ENCODE measurements at regions not wholly inside any gene's neighbourhood (a gene's known extent, or its start where the extent isn't known, plus 50 kb on each side); places are given as distances from the start of the nearest gene placed in this dataset.

GRCh38 chr18:77373730-77374445, 124.2 kb downstream of the GALR1 start:
- Histone ChIP-seq H3K27me3 (ENCODE audit: control insufficient read depth, insufficient read depth, low read length) (no peaks in the 10 kb centered on the region), H3K9me3 (ENCODE audit: control insufficient read depth, insufficient read depth, low read length) (no peaks in the 10 kb centered on the region), H3K27ac (ENCODE audit: low read length) (no peak overlapping the region), H3K36me3 (ENCODE audit: control insufficient read depth, insufficient read depth, low read length) (no peaks in the 10 kb centered on the region), H3K4me3 (ENCODE audit: low read length) (no peak overlapping the region), H3K4me1 (ENCODE audit: control insufficient read depth, insufficient read depth, low read length) (no peaks in the 10 kb centered on the region)
- no peak for DNase-seq (ENCODE audit: low read depth, low spot score)
- no CpG with 5 or more reads among the region's 9 CpGs for WGBS (ENCODE audit: insufficient coverage, insufficient read length)

GRCh38 chr18:77374446-77374805, 124.8 kb downstream of the GALR1 start:
- no peaks in the 10 kb centered on the region for H3K27me3 ChIP-seq (ENCODE audit: control insufficient read depth, insufficient read depth, low read length)
- whole genome bisulfite sequencing (ENCODE audit: insufficient coverage, insufficient read length): no CpG with 5 or more reads among the region's 10 CpGs
- H3K36me3 ChIP-seq (ENCODE audit: control insufficient read depth, insufficient read depth, low read length): no peaks in the 10 kb centered on the region
- H3K9me3 ChIP-seq (ENCODE audit: control insufficient read depth, insufficient read depth, low read length): no peaks in the 10 kb centered on the region
- DNase-seq (ENCODE audit: low read depth, low spot score): no peak
- no peaks in the 10 kb centered on the region for H3K4me1 ChIP-seq (ENCODE audit: control insufficient read depth, insufficient read depth, low read length)
- no peak overlapping the region for H3K4me3 ChIP-seq (ENCODE audit: low read length)
- no peak overlapping the region for H3K27ac ChIP-seq (ENCODE audit: low read length)

- DNase-seq (ENCODE audit: low read depth, low spot score): no peak
- WGBS (ENCODE audit: insufficient coverage, insufficient read length): 100% methylated on average over 1 of the region's 29 CpGs
- H3K36me3 ChIP-seq (ENCODE audit: control insufficient read depth, insufficient read depth, low read length): no peaks in the 10 kb centered on the region
Measured at GRCh38 chr18:77376043-77376732, 126.5 kb downstream of the GALR1 start.

GRCh38 chr18:77376733-77377094, 127.1 kb downstream of the GALR1 start:
- no peaks in the 10 kb centered on the region for H3K9me3 ChIP-seq (ENCODE audit: control insufficient read depth, insufficient read depth, low read length)
- DNase-seq (ENCODE audit: low read depth, low spot score): no peak
- no peaks in the 10 kb centered on the region for H3K4me1 ChIP-seq (ENCODE audit: control insufficient read depth, insufficient read depth, low read length)
- no peak overlapping the region for H3K27ac ChIP-seq (ENCODE audit: low read length)
- H3K27me3 ChIP-seq (ENCODE audit: control insufficient read depth, insufficient read depth, low read length): no peaks in the 10 kb centered on the region
- H3K4me3 ChIP-seq (ENCODE audit: low read length): no peak overlapping the region
- H3K36me3 ChIP-seq (ENCODE audit: control insufficient read depth, insufficient read depth, low read length): no peaks in the 10 kb centered on the region
- WGBS (ENCODE audit: insufficient coverage, insufficient read length): no CpG with 5 or more reads among the region's 8 CpGs

More at GRCh38 chr18:77376043-77376732, 126.5 kb downstream of the GALR1 start:
- no peaks in the 10 kb centered on the region for H3K27me3 ChIP-seq (ENCODE audit: control insufficient read depth, insufficient read depth, low read length)
- H3K4me3 ChIP-seq (ENCODE audit: low read length): no peak overlapping the region
- no peaks in the 10 kb centered on the region for H3K4me1 ChIP-seq (ENCODE audit: control insufficient read depth, insufficient read depth, low read length)
- no peak overlapping the region for H3K27ac ChIP-seq (ENCODE audit: low read length)
- no peaks in the 10 kb centered on the region for H3K9me3 ChIP-seq (ENCODE audit: control insufficient read depth, insufficient read depth, low read length)

GRCh38 chr18:77377813-77378212, 128.2 kb downstream of the GALR1 start:
- no peak overlapping the region for H3K4me3 ChIP-seq (ENCODE audit: low read length)
- H3K4me1 ChIP-seq (ENCODE audit: control insufficient read depth, insufficient read depth, low read length): no peaks in the 10 kb centered on the region
- no peak for DNase-seq (ENCODE audit: low read depth, low spot score)
- H3K9me3 ChIP-seq (ENCODE audit: control insufficient read depth, insufficient read depth, low read length): no peaks in the 10 kb centered on the region
- no peak overlapping the region for H3K27ac ChIP-seq (ENCODE audit: low read length)
- no peaks in the 10 kb centered on the region for H3K36me3 ChIP-seq (ENCODE audit: control insufficient read depth, insufficient read depth, low read length)
- no CpG with 5 or more reads among the region's 6 CpGs for WGBS (ENCODE audit: insufficient coverage, insufficient read length)
- no peaks in the 10 kb centered on the region for H3K27me3 ChIP-seq (ENCODE audit: control insufficient read depth, insufficient read depth, low read length)

- no peaks in the 10 kb centered on the region for H3K36me3 ChIP-seq (ENCODE audit: control insufficient read depth, insufficient read depth, low read length)
- no CpG with 5 or more reads among the region's 5 CpGs for WGBS (ENCODE audit: insufficient coverage, insufficient read length)
Measured at GRCh38 chr18:77379976-77380509, 130.4 kb downstream of the GALR1 start.

GRCh38 chr18:77380695-77381094, 131.0 kb downstream of the GALR1 start:
- no peaks in the 10 kb centered on the region for H3K4me1 ChIP-seq (ENCODE audit: control insufficient read depth, insufficient read depth, low read length)
- no peak overlapping the region for H3K27ac ChIP-seq (ENCODE audit: low read length)
- no peaks in the 10 kb centered on the region for H3K36me3 ChIP-seq (ENCODE audit: control insufficient read depth, insufficient read depth, low read length)
- WGBS (ENCODE audit: insufficient coverage, insufficient read length): no CpG with 5 or more reads among the region's 5 CpGs
- no peak for DNase-seq (ENCODE audit: low read depth, low spot score)
- H3K27me3 ChIP-seq (ENCODE audit: control insufficient read depth, insufficient read depth, low read length): no peaks in the 10 kb centered on the region
- no peak overlapping the region for H3K4me3 ChIP-seq (ENCODE audit: low read length)
- H3K9me3 ChIP-seq (ENCODE audit: control insufficient read depth, insufficient read depth, low read length): no peaks in the 10 kb centered on the region

More at GRCh38 chr18:77379976-77380509, 130.4 kb downstream of the GALR1 start:
- Histone ChIP-seq H3K9me3 (ENCODE audit: control insufficient read depth, insufficient read depth, low read length) (no peaks in the 10 kb centered on the region), H3K27me3 (ENCODE audit: control insufficient read depth, insufficient read depth, low read length) (no peaks in the 10 kb centered on the region), H3K4me3 (ENCODE audit: low read length) (no peak overlapping the region), H3K27ac (ENCODE audit: low read length) (no peak overlapping the region), H3K4me1 (ENCODE audit: control insufficient read depth, insufficient read depth, low read length) (no peaks in the 10 kb centered on the region)
- DNase-seq (ENCODE audit: low read depth, low spot score): no peak

GRCh38 chr18:77392321-77392720, 142.7 kb downstream of the GALR1 start:
- WGBS (ENCODE audit: insufficient coverage, insufficient read length): no CpG with 5 or more reads among the region's 5 CpGs
- H3K4me3 ChIP-seq (ENCODE audit: low read length): no peak overlapping the region
- no peaks in the 10 kb centered on the region for H3K4me1 ChIP-seq (ENCODE audit: control insufficient read depth, insufficient read depth, low read length)
- DNase-seq (ENCODE audit: low read depth, low spot score): no peak
- no peak overlapping the region for H3K27ac ChIP-seq (ENCODE audit: low read length)
- no peaks in the 10 kb centered on the region for H3K9me3 ChIP-seq (ENCODE audit: control insufficient read depth, insufficient read depth, low read length)
- no peaks in the 10 kb centered on the region for H3K27me3 ChIP-seq (ENCODE audit: control insufficient read depth, insufficient read depth, low read length)
- H3K36me3 ChIP-seq (ENCODE audit: control insufficient read depth, insufficient read depth, low read length): no peaks in the 10 kb centered on the region

GRCh38 chr18:77393519-77393918, 143.9 kb downstream of the GALR1 start:
- no CpG with 5 or more reads among the region's 5 CpGs for WGBS (ENCODE audit: insufficient coverage, insufficient read length)

GRCh38 chr18:77395953-77396352, 146.3 kb downstream of the GALR1 start:
- Histone ChIP-seq H3K27ac (ENCODE audit: low read length) (no peak overlapping the region), H3K27me3 (ENCODE audit: control insufficient read depth, insufficient read depth, low read length) (no peaks in the 10 kb centered on the region), H3K36me3 (ENCODE audit: control insufficient read depth, insufficient read depth, low read length) (no peaks in the 10 kb centered on the region), H3K4me3 (ENCODE audit: low read length) (no peak overlapping the region), H3K4me1 (ENCODE audit: control insufficient read depth, insufficient read depth, low read length) (no peaks in the 10 kb centered on the region), H3K9me3 (ENCODE audit: control insufficient read depth, insufficient read depth, low read length) (no peaks in the 10 kb centered on the region)
- no peak for DNase-seq (ENCODE audit: low read depth, low spot score)
- no CpG with 5 or more reads among the region's 2 CpGs for WGBS (ENCODE audit: insufficient coverage, insufficient read length)

More at GRCh38 chr18:77393519-77393918, 143.9 kb downstream of the GALR1 start:
- no peak for DNase-seq (ENCODE audit: low read depth, low spot score)
- Histone ChIP-seq H3K27me3 (ENCODE audit: control insufficient read depth, insufficient read depth, low read length) (no peaks in the 10 kb centered on the region), H3K4me1 (ENCODE audit: control insufficient read depth, insufficient read depth, low read length) (no peaks in the 10 kb centered on the region), H3K4me3 (ENCODE audit: low read length) (no peak overlapping the region), H3K9me3 (ENCODE audit: control insufficient read depth, insufficient read depth, low read length) (no peaks in the 10 kb centered on the region), H3K27ac (ENCODE audit: low read length) (no peak overlapping the region), H3K36me3 (ENCODE audit: control insufficient read depth, insufficient read depth, low read length) (no peaks in the 10 kb centered on the region)
